Motor neuron (in vitro differentiated cells): ENCODE measurements at regions not wholly inside any gene's neighbourhood (a gene's known extent, or its start where the extent isn't known, plus 50 kb on each side); places are given as distances from the start of the nearest gene placed in this dataset.

Experiments
- ATAC-seq, 8 experiments: fragments of 200-7000 bp; cut with Tn5 transposase; replicated peaks in 6 of 8; 2 replicates each; pipeline ENCODE4 v1.8.0; 2021; ENCODE audit warnings: mild to moderate bottlenecking in 8 of 8, moderate library complexity in 8 of 8
- H3K27ac ChIP-seq, 2 donors: fragments of 250-450 bp; sonication (Bioruptor Pico); 2 replicates each; pipeline ENCODE4 v1.9.0; 2021; ENCODE audit warnings: antibody characterized with exemption in 2 of 2, mild to moderate bottlenecking in 2 of 2, moderate library complexity in 1 of 2
- H3K4me1 ChIP-seq, 2 donors: fragments of 250-450 bp; sonication (Bioruptor Pico); replicated peaks in 1 of 2; 2 replicates each; pipeline ENCODE4 v1.6.1; 2021; ENCODE audit warnings: antibody characterized with exemption in 2 of 2, mild to moderate bottlenecking in 2 of 2, moderate library complexity in 1 of 2
- H3K4me3 ChIP-seq, 5 donors: fragments of 250-450 bp; sonication (Bioruptor Pico); 2 replicates each; pipeline ENCODE4 v1.9.0; 2021; ENCODE audit warnings: antibody characterized with exemption in 5 of 5, mild to moderate bottlenecking in 5 of 5, moderate library complexity in 4 of 5
- WGBS, 10 experiments: fragments of 450-650 bp; shearing (Covaris generic); methylation state at CpG; one replicate each; pipeline ENCODE4 v1.0.0; 2022; 5-methylcytosine and 5-hydroxymethylcytosine counted together
- in situ Hi-C, 9 experiments: fragments of 400-800 bp; cut with MboI; loops; one replicate each; pipeline ENCODE4 v1.15.0; 2021; ENCODE audit warnings: low sequenced_read_pairs in 9 of 9, low pct_unique_long_range_greater_than_20kb in 2 of 9; ENCODE audit not compliant: unreplicated experiment in 9 of 9

DNA sequence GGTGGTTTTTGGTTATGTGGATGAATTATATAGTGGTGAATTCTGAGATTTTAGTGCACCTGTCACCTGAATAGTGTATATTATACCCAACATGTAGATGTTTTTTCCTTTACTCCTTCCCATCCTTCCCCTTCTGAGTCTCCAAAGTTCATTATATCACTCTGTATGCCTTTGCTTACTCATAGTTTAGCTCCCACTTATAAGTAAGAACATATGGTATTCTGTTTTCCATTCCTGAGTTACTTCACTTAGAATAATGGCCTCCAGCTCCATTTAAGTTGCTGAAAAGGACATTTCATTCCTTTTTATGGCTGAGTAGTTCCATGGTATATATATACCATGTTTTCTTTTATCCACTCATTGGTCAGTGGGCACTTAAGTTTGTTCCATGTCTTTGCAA, 161.6 kb upstream of the CD180 start:
- H3K4me1 ChIP-seq = peaks cover 7 to 12% of the 10 kb centered on the region in 2 donors
- ATAC-seq = no peak
- in situ Hi-C loops = no loop called here
- H3K4me3 ChIP-seq = no peak overlapping the region
- H3K27ac ChIP-seq = no peak overlapping the region

DNA sequence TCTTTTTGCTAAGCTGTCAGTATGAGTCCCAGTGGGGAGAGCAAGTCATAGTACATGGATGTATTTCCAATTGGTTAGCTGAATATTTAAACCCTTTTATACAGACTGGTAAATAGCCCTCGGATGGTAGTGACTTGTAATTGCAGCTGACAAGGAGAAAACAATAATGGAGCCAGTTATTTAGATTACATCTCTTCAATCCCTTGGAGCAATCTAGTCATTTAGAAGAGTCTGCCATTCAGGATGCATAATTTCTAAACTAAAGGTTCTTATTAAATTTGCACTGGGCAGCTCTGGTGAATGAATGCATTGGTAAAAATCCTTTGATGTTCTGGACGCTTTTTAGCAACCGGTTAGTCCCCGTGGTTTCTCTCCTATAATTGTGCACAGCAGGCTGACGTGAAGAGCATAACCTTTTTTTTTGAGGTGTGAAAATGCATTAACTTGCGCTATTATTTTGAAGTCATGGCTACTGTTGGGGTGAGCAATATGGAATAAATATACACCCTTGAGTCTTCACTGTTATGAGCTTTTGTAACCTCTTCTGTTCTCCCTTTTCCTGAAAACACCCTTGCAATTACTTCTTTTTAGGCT, 158.6 kb upstream of the CD180 start:
- in situ Hi-C loops = no loop called here
- Histone ChIP-seq H3K4me3 (no peak overlapping the region), H3K27ac (no peak overlapping the region), H3K4me1 (peaks cover 7 to 12% of the 10 kb centered on the region in 2 donors)
- ATAC-seq = no peak
- 70 to 100% (median 80%) methylated on average over 2 to 6 of the region's 6 CpGs; no CpG with 5 or more reads in 1 of the 10 experiments for WGBS, 10 experiments

DNA sequence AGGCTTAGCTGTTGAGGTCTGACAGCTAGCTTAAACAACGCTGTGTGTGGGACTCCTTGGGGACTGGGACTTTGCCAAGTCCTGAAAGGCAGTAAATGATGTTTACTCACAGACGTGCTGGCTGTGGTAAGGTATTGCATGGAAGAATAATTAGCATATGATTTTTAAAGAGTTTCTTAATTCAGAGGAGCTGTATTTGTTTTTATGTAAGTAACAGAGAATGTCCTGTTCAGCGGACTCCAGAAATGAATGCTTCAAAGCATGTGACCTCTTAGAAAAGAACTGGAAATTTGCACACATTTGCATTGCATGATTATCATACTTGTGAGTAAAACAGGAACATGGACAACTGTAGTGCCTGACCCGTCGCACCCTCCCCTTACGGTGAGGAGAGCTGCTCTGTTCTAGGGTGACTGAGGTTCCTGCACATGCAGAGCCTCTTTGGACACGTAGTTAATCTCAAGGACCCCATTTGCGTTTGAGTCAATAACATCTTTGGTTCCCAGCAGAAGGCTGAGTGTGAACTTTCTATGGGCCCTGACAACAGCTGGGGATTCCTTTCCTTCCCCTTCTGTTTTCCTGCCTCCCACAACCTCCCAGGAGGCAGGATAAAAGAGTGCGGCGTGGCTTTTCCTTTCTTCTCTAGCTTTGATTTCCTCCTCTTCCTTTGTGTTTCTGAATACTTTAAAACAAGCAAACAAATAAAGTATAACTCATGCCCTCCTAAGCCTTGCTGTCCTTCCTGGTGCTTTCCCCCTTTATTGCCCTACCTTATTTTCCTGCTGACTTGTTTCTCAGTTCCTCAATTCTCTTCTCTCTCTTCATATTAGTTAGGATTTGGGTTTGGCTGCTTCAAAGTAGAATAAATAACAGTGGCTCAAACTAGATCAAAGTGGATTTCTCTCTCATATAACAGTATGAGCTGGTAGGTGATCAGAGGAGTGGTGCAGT, 157.2 kb upstream of the CD180 start:
- in situ Hi-C loops = no loop called here
- peak; percentile 84 to 97 (median 95) for ATAC-seq
- Histone ChIP-seq H3K27ac (no peak overlapping the region), H3K4me3 (no peak overlapping the region), H3K4me1 (peaks cover 7 to 12% of the 10 kb centered on the region in 2 donors)
- 20 to 84% (median 56%) methylated on average over 4 to 9 of the region's 10 CpGs; no CpG with 5 or more reads in 1 of the 10 experiments for WGBS, 10 experiments

DNA sequence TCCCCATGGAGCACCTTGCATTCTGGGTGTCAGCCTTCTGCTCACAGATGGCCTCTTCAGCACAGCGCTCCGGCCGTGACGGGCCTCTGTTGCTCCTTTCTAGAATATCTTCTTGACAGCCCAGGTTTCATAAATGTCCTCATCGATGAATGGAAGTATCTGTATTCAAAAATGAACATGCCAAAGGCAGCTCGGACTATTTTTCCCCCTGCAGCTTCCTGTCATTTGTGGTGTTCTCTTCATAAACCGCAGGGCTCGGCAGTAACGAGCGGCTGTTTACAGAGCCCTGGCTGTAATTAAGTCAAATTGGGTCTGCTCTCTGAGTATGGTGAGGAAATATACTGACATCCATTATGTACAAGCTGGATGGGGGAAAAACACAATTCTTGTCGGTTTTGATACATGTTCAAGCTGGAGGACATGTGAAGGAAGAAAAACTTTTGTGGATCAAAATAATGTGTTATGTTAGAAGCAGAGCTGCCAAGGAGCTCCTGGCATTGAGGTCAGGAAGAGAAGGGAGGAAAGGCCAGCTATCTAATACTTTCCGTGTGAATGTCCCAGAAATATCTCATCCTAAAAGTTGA, 154.1 kb upstream of the CD180 start:
- 10 to 100% (median 94%) methylated on average over 1 to 12 of the region's 12 CpGs; no CpG with 5 or more reads in 1 of the 10 experiments for whole genome bisulfite sequencing, 10 experiments

DNA sequence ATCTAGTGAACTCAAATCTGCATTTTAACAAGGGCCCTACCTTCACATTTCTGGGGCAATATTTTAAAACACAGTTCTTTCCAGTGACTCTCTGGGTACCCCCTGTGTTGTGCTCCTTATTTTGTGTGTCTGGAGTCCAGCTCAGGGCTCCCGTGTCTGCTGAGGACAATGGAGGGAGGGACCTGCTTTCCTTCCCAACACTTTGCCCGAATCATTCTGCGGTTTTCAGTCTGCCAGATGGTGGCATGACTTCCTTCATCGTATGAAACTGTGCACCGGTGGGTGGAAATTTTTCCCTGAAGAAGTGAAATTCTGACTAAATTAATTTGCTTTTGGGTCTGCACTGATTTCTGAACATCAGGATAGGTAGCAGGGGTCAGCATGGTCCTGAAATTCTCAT, 153.6 kb upstream of the CD180 start:
- H3K27ac ChIP-seq = no peak overlapping the region
- in situ Hi-C loops = no loop called here
- H3K4me3 ChIP-seq = no peak overlapping the region
- peaks cover 7 to 12% of the 10 kb centered on the region in 2 donors for H3K4me1 ChIP-seq
- WGBS, 10 experiments = 11 to 100% (median 86%) methylated on average over 1 to 5 of the region's 5 CpGs; no CpG with 5 or more reads in 2 of the 10 experiments
- no peak for ATAC-seq

More for the DNA sequence above, 154.1 kb upstream of the CD180 start:
- in situ Hi-C loops = no loop called here
- H3K4me3 ChIP-seq = no peak overlapping the region
- no peak overlapping the region for H3K27ac ChIP-seq
- H3K4me1 ChIP-seq = peaks cover 7 to 12% of the 10 kb centered on the region in 2 donors
- no peak for ATAC-seq

DNA sequence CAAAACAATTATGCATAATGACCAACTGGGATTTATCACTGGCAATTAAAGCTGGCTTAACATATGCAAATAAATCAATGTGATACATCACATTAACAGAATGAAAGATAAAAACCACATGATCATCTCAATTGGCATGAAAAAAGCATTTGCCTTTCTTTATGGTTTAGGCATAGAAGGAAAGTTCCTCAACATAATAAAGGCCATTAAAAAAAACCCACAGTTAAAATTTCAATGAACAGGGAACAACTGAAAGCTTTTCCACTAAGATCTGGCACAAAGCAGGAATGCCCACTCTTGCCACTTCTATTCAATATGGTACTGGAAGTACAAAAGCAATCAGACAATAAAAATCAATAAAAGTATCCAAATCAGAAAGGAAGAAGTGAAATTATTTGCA, 151.2 kb upstream of the CD180 start:
- Histone ChIP-seq H3K4me1 (no peaks in the 10 kb centered on the region), H3K27ac (no peak overlapping the region), H3K4me3 (no peak overlapping the region)
- in situ Hi-C loops = no loop called here
- peak in 3 of 8 experiments; percentile 12 to 42 (median 38) for ATAC-seq

DNA sequence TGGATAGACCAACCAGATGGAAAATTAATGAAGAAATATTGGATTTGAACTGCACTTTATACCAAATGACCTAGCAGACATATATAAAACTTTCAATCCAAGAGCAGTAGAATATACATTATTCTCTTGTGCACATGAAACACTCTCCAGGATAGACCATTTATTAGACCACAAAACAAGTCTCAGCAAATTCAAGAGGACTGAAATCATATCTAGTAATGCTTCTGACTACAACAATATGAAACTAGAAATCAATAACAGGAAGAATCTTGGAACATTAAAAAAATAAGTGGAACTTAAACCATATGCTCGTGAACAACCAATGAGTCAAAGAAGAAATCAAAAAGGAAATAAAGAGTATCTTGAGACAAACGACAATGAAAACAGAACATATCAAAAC, 150.0 kb upstream of the CD180 start:
- 46 to 100% (median 92%) methylated on average over 1 to 2 of the region's 2 CpGs for WGBS, 10 experiments
- Histone ChIP-seq H3K4me3 (no peak overlapping the region), H3K4me1 (no peaks in the 10 kb centered on the region), H3K27ac (no peak overlapping the region)
- in situ Hi-C loops = no loop called here
- no peak for ATAC-seq

DNA sequence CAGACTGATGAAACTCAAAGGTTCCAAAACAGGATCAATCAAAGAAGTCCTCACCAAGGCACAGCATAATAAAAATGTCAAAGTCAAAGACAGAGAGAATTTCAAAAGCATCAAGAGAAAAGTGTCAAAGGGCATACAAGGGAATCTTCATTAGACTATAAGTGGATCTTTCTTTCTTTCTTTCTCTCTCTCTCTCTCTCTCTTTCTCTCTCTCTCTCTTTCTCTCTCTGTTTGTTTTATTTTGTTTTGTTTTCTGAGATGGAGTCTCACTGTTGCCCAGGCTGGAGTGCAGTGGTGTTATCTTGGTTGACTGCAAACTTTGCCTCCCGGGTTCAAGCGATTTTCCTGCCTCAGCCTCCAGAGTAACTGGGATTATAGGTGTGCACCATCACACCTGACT, 148.3 kb upstream of the CD180 start:
- no peaks in the 10 kb centered on the region for H3K4me1 ChIP-seq
- ATAC-seq = no peak
- in situ Hi-C loops = no loop called here
- no peak overlapping the region for H3K27ac ChIP-seq
- 33 to 100% (median 94%) methylated on average over 1 to 2 of the region's 2 CpGs; no CpG with 5 or more reads in 3 of the 10 experiments for WGBS, 10 experiments
- H3K4me3 ChIP-seq = no peak overlapping the region

DNA sequence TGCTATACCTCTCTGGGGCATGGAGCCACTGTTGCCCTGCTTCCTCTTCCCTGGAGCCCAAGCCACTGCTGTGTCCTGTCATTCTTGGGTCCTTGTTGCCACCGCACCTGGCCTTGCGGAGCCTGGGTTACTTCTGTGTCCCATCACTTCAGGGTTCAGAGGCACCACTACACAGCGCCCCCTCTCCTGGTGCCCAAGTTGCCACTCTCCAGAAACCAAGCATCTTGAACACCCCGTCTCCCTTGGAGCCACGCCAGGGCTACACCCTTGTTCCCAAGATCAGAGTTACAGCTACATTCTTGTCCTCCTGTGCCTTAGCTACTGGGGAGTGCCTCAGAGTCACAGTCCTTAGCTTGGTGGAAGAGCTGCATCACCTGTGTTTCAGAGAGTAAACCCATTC, 147.2 kb upstream of the CD180 start:
- Histone ChIP-seq H3K27ac (no peak overlapping the region), H3K4me3 (no peak overlapping the region), H3K4me1 (no peaks in the 10 kb centered on the region)
- ATAC-seq = no peak
- 80 to 100% (median 100%) methylated on average over 1 to 2 of the region's 5 CpGs; no CpG with 5 or more reads in 4 of the 10 experiments for WGBS, 10 experiments
- in situ Hi-C loops = no loop called here

DNA sequence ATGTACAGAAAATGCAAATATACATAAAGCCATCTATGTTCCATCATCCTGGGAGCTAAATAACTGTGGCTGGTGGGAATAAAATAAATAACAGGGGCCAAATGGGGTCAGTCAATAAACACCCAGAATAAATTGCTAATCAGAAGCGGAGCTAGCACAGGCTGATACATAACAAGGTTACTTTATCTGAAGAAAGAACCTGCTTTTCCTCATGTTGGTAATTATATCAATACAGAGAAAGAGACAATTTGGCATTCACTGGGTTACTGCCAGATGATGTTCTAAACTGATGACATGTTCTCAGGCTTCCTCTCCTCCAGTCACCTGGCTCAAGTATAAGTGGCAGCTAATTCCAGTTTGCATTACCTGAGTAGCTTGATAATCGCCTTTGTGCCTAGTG, 144.9 kb upstream of the CD180 start:
- no peak overlapping the region for H3K4me3 ChIP-seq
- no peak for ATAC-seq
- H3K27ac ChIP-seq = no peak overlapping the region
- no peaks in the 10 kb centered on the region for H3K4me1 ChIP-seq
- in situ Hi-C loops = no loop called here
- 25 to 100% (median 81%) methylated on average over 1 to 2 of the region's 2 CpGs; no CpG with 5 or more reads in 1 of the 10 experiments for WGBS, 10 experiments

DNA sequence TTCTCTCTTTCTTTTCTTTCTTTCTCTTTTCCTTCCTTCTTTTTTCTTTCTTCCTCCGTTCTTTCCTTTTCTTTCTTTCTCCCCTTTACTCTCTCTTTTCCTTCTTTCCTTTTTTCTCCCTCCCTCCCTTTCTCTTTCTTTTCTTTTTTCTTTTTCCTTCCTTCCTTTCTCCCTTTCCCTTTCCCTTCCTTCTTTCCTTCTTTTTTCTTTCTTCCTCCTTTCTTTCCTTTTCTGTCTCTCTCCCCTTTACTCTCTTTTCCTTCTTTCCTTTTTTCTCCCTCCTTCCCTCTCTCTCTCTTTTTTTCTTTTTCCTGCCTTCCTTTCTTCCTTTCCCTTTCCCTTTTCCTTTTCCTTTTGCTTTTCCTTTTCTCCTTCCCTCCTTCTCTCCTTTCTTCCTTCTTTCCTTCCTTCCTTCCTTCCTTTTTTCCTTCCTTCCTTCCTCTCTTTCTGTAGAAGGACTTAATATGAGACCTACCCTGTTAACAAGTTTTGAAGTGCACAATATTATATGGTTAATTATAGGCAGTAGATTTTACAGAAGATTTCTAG, 142.7 kb upstream of the CD180 start:
- no peaks in the 10 kb centered on the region for H3K4me1 ChIP-seq
- in situ Hi-C loops = no loop called here
- no peak overlapping the region for H3K27ac ChIP-seq
- WGBS, 10 experiments = 71 to 100% (median 96%) methylated on average over 1 of the region's 1 CpG
- ATAC-seq = no peak
- H3K4me3 ChIP-seq = no peak overlapping the region

DNA sequence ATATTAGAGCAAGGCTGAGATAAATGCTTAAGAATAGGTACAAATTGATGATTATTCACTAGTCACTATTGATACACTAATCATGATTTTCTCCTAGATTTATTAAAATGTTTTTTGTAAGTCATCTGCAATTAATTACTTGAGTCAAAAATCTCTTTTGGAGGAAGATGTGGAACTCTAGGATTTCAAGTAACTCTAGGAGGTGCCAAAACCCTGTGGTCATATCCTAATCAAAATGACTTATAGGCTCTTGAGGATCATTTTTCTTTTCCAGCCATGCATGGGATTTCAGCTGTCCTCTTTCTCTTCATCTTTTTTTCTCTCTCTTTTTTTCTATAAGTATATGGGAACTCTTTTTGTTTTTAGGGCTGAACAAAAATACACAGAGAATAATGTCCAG, 141.8 kb upstream of the CD180 start:
- ATAC-seq = no peak

DNA sequence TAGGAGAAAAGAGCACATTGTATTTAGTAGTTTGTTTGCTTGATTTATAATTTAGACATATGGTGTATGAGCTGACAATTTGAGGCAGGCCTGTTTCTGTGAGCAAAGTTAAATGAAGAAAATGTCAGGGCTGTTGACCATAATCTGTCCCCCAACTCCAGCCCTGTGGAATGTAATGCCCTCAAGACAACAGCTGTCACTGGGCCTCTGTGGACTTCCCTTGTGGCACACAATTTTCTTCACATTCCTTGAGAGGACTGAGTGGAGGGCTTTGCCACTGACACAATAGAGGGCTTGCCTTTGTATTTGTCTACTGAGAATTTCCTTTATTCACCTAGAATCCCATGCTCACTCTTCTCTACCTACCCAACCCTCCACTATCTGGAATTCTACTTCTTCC, 141.2 kb upstream of the CD180 start:
- no peaks in the 10 kb centered on the region for H3K4me1 ChIP-seq
- ATAC-seq = no peak
- in situ Hi-C loops = no loop called here
- no peak overlapping the region for H3K27ac ChIP-seq
- H3K4me3 ChIP-seq = no peak overlapping the region

More for the DNA sequence above, 141.8 kb upstream of the CD180 start:
- Histone ChIP-seq H3K4me1 (no peaks in the 10 kb centered on the region), H3K4me3 (no peak overlapping the region), H3K27ac (no peak overlapping the region)
- in situ Hi-C loops = no loop called here
